Cardiac fibroblast (primary cell): ENCODE measurements at regions not wholly inside any gene's neighbourhood (a gene's known extent, or its start where the extent isn't known, plus 50 kb on each side); places are given as distances from the start of the nearest gene placed in this dataset.

Experiments
- DNase-seq, 2 donors: peaks; one replicate each; pipeline versions ENCODE4 v3.0.0 to v3.0.0-alpha.2; 2010; ENCODE audit warnings: low read depth in 2 of 2
- H3K4me3 ChIP-seq, 2 donors: replicated peaks in 1 of 2; 1 replicate in 1 of 2; 2 replicates in 1 of 2; pipeline ENCODE4 v1.5.1; 2011; ENCODE audit warnings: low read depth in 2 of 2, low read length in 2 of 2, mild to moderate bottlenecking in 2 of 2, moderate library complexity in 1 of 2
- CTCF ChIP-seq: IDR thresholded peaks from one replicate; pipeline ENCODE4 v1.5.1; 2011; ENCODE audit warnings: low read depth, mild to moderate bottlenecking, low read length, inconsistent platforms

GRCh38 chr1:182735343-182735742 lies 51.0 kb upstream of the RGS8 start:
- DNase-seq: no peak
- TF ChIP-seq CTCF: no peak
- no peak overlapping the region for H3K4me3 ChIP-seq

- DNase-seq: peak in 1 of 2 donors; percentile 6
- no peak overlapping the region for H3K4me3 ChIP-seq
- TF ChIP-seq CTCF: no peak
Measured at GRCh38 chr1:182739545-182739944, 50.0 kb upstream of the NPL start.
